Stomach (tissue), 8 donors: ENCODE measurements at regions not wholly inside any gene's neighbourhood (a gene's known extent, or its start where the extent isn't known, plus 50 kb on each side); places are given as distances from the start of the nearest gene placed in this dataset.

Experiments used
- DNase-seq, 2 donors: peaks; one replicate each; pipeline versions ENCODE4 v3.0.0 to v3.0.0-alpha.2; 2013 to 2019
- H3K27ac ChIP-seq, 5 donors: fragments of 200-600 bp in 4 of 5; sonication (generic) in 4 of 5; one replicate each; pipeline ENCODE4 v1.5.1; 2013 to 2019; ENCODE audit warnings: mild to moderate bottlenecking in 1 of 5, moderate library complexity in 1 of 5
- H3K27me3 ChIP-seq, 3 donors: fragments of 200-600 bp; sonication (generic); one replicate each; pipeline ENCODE4 v1.5.1; 2017 to 2019; ENCODE audit warnings: mixed run types in 1 of 3
- H3K36me3 ChIP-seq, 4 donors: fragments of 200-600 bp; sonication (generic); 1 replicate in 3 of 4; 2 replicates in 1 of 4; pipeline ENCODE4 v1.5.1; 2016 to 2019
- H3K4me1 ChIP-seq, 4 donors: fragments of 200-600 bp; sonication (generic); one replicate each; pipeline ENCODE4 v1.5.1; 2016 to 2019
- H3K4me3 ChIP-seq, 4 donors: fragments of 200-600 bp; sonication (generic) in 3 of 4; one replicate each; pipeline ENCODE4 v1.5.1; 2016 to 2019; ENCODE audit warnings: mild to moderate bottlenecking in 1 of 4
- H3K9me3 ChIP-seq, 4 donors: fragments of 200-600 bp; sonication (generic); one replicate each; pipeline ENCODE4 v1.5.1; 2016 to 2019
- CTCF ChIP-seq, 7 experiments: fragments of 450-650 bp in 4 of 7; fragments of 200-600 bp in 3 of 7; sonication (generic) in 3 of 7; IDR thresholded peaks; one replicate each; pipeline ENCODE4 v1.5.1; 2016 to 2019; ENCODE audit warnings: antibody characterized with exemption in 7 of 7, control low read depth in 2 of 7, mild to moderate bottlenecking in 1 of 7
- EP300 ChIP-seq: sonication (generic); formaldehyde crosslinking; IDR thresholded peaks from one replicate; pipeline ENCODE4 v1.6.1; 2017; ENCODE audit warnings: antibody characterized with exemption
- POLR2A ChIP-seq, 4 donors: fragments of 450-650 bp; IDR thresholded peaks; one replicate each; pipeline ENCODE4 v1.6.1; 2016; ENCODE audit warnings: antibody characterized with exemption in 4 of 4, control low read depth in 2 of 4, mild to moderate bottlenecking in 1 of 4, moderate library complexity in 1 of 4
- POLR2AphosphoS5 ChIP-seq, 3 donors: sonication (generic); formaldehyde crosslinking; IDR thresholded peaks; one replicate each; pipeline ENCODE4 v1.6.1; 2016; ENCODE audit warnings: antibody characterized with exemption in 3 of 3
- WGBS, 5 donors: extraction: QIAGEN DNeasy Blood & Tissue Kit in 3 of 5; methylation state at CpG; one replicate each; pipeline versions ENCODE4 v1.1.5 to v1.1.7; 2013 to 2018; 5-methylcytosine and 5-hydroxymethylcytosine counted together
- intact Hi-C: fragments of 100-400 bp; cut with DNase I; formaldehyde crosslinking; loops from one replicate; pipeline ENCODE4 v1.15.1; 2023; ENCODE audit warnings: low total_unique reads
- donor health status: healthy with polysubstance abuse.
- donor health status: Bipolar disorder and iron deficiency.
- donor health status: healthy.

- Histone ChIP-seq H3K36me3 (no peaks in the 10 kb centered on the region), H3K4me3 (no peak overlapping the region), H3K9me3 (no peaks in the 10 kb centered on the region), H3K27ac (no peak overlapping the region), H3K27me3 (no peaks in the 10 kb centered on the region), H3K4me1 (no peaks in the 10 kb centered on the region)
- intact Hi-C loops, result no loop called here
- no peak for DNase-seq
- TF ChIP-seq EP300 (no peak), POLR2AphosphoS5 (IDR thresholded peaks at IDR 0.05) (no peak)
- WGBS, 5 donors, result 64 to 78% (median 76%) methylated on average over 3 of the region's 3 CpGs
These were observed 838.0 kb upstream of the WWC1 start for GRCh38 chr5:167453246-167454030.

GRCh38 chr5:167458412-167458811 lies 833.0 kb upstream of the WWC1 start:
- Histone ChIP-seq H3K27ac (no peak overlapping the region), H3K36me3 (no peaks in the 10 kb centered on the region), H3K4me1 (no peaks in the 10 kb centered on the region), H3K9me3 (peaks cover 0 to 13% (median 8%) of the 10 kb centered on the region in 4 donors), H3K4me3 (no peak overlapping the region), H3K27me3 (no peaks in the 10 kb centered on the region)
- no peak for TF ChIP-seq EP300
- no peak for TF ChIP-seq POLR2A (IDR thresholded peaks at IDR 0.05)
- no peak for TF ChIP-seq POLR2AphosphoS5 (IDR thresholded peaks at IDR 0.05)
- no peak for TF ChIP-seq CTCF (IDR thresholded peaks at IDR 0.05)
- intact Hi-C loops, result no loop called here
- 66 to 79% (median 77%) methylated on average over 4 of the region's 4 CpGs for WGBS, 5 donors
- DNase-seq, result no peak

- TF ChIP-seq POLR2A (IDR thresholded peaks at IDR 0.05), result no peak
- no peak for TF ChIP-seq EP300
- no peak for TF ChIP-seq POLR2AphosphoS5 (IDR thresholded peaks at IDR 0.05)
- no peak for TF ChIP-seq CTCF (IDR thresholded peaks at IDR 0.05)
- Histone ChIP-seq H3K36me3 (no peaks in the 10 kb centered on the region), H3K4me3 (no peak overlapping the region), H3K27ac (no peak overlapping the region), H3K9me3 (peaks cover 0 to 20% (median 8%) of the 10 kb centered on the region in 4 donors), H3K4me1 (no peaks in the 10 kb centered on the region), H3K27me3 (no peaks in the 10 kb centered on the region)
- DNase-seq, result no peak
- intact Hi-C loops, result no loop called here
- 47 to 64% (median 59%) methylated on average over 4 of the region's 4 CpGs for WGBS, 5 donors
These were observed 830.9 kb upstream of the WWC1 start for GRCh38 chr5:167460449-167461020.

- Histone ChIP-seq H3K9me3 (peaks cover 0 to 22% (median 8%) of the 10 kb centered on the region in 4 donors), H3K4me3 (no peak overlapping the region), H3K4me1 (no peaks in the 10 kb centered on the region), H3K27me3 (no peaks in the 10 kb centered on the region), H3K27ac (no peak overlapping the region), H3K36me3 (no peaks in the 10 kb centered on the region)
- TF ChIP-seq POLR2AphosphoS5 (IDR thresholded peaks at IDR 0.05) (no peak), POLR2A (IDR thresholded peaks at IDR 0.05) (no peak), EP300 (no peak), CTCF (IDR thresholded peaks at IDR 0.05) (no peak)
- WGBS, 5 donors, result 88 to 97% (median 94%) methylated on average over 1 of the region's 1 CpG
- no peak for DNase-seq
- intact Hi-C loops, result no loop called here
These were observed 827.5 kb upstream of the WWC1 start for GRCh38 chr5:167463939-167464338.

- H3K27me3 ChIP-seq, result no peaks in the 10 kb centered on the region
- H3K27ac ChIP-seq, result no peak overlapping the region
- intact Hi-C loops, result no loop called here
- WGBS, 5 donors, result 53 to 72% (median 58%) methylated on average over 5 of the region's 5 CpGs
- no peak overlapping the region for H3K4me3 ChIP-seq
- DNase-seq, result no peak
- TF ChIP-seq CTCF (IDR thresholded peaks at IDR 0.05), result no peak
- no peak for TF ChIP-seq POLR2A (IDR thresholded peaks at IDR 0.05)
- no peak for TF ChIP-seq EP300
- no peak for TF ChIP-seq POLR2AphosphoS5 (IDR thresholded peaks at IDR 0.05)
- H3K36me3 ChIP-seq, result no peaks in the 10 kb centered on the region
- H3K9me3 ChIP-seq, result peaks cover 0 to 20% (median 7%) of the 10 kb centered on the region in 4 donors
- H3K4me1 ChIP-seq, result no peaks in the 10 kb centered on the region
These were observed 824.5 kb upstream of the WWC1 start for GRCh38 chr5:167466992-167467391.
